ENCODE measurements at regions not wholly inside any gene's neighbourhood (a gene's known extent, or its start where the extent isn't known, plus 50 kb on each side); places are given as distances from the start of the nearest gene placed in this dataset.

- DNase-seq (ENCODE audit: low read depth), result no peak
Observed at GRCh38 chr10:90328896-90329295, 528.9 kb downstream of the HTR7 start.

- DNase-seq (ENCODE audit: low read depth), result no peak
Observed at GRCh38 chr10:90337316-90337715, 520.5 kb downstream of the HTR7 start.

DNA sequence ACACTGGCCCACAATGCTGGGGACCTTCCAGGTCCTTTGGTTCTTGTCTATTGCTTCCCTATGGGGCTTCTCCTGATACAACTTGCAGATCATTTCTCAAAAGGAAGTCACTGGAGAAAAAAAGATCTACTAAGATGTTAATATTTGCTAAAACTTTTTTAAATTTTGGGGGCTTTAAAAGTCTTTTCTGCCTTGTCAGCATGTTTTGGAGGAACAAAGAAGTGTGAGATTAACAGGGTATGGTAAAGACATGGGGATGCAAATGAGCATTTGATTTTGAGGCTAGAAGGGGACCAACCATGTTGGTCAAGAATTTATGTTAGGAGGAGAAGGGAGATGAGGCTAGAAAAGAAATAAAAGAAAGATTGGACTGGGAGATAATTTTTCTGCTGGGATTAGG lies 515.4 kb downstream of the HTR7 start:
- no peak for DNase-seq (ENCODE audit: low read depth)

GRCh38 chr10:90344226-90344625 lies 513.6 kb downstream of the HTR7 start:
- DNase-seq (ENCODE audit: low read depth), result no peak

GRCh38 chr10:90347239-90347638 lies 510.6 kb downstream of the HTR7 start:
- no peak for DNase-seq (ENCODE audit: low read depth)

DNA sequence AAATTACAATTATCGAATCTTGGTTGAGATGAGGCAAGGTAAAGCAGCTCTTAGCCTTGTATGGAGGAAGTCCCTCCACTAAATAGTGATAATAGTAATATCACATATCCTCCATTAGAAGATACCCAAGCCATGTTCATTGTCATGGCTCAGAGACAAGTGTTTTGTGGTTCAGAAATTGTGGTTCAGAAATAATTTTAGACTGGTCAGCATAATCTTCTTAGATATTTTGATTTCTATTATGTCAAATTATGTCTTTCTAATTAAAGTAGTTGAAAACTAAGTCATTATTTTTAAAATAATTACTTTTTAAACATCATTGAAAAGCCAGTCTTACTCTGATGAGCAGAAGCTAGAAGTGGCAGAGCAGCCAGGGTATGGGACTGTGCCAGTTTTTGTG lies 507.7 kb downstream of the HTR7 start:
- no peak for DNase-seq (ENCODE audit: low read depth)

DNA sequence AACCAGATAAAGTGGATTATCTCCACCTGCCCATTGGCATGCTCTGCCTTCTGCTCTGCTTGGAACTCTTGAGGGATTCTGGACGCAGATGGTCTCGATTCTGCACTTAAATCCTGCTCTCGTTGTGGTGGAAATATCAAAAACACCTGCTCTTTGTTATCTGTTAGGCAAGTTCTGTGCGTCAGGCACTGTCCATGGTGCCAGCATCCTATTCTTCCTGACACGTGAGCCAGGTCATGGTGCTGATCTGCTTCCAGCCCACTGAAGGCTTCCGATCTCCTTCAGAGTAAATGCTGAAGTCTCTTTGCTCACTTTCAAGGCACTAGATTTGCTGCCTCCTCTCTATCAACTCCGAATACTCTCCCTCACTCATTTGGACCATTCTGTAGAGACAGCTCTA lies 505.6 kb downstream of the HTR7 start:
- DNase-seq (ENCODE audit: low read depth), result no peak

GRCh38 chr10:90354914-90355313 lies 502.9 kb downstream of the HTR7 start:
- no peak for DNase-seq (ENCODE audit: low read depth)

GRCh38 chr10:90363799-90364483 lies 493.9 kb downstream of the HTR7 start:
- no peak for DNase-seq (ENCODE audit: low read depth)

DNA sequence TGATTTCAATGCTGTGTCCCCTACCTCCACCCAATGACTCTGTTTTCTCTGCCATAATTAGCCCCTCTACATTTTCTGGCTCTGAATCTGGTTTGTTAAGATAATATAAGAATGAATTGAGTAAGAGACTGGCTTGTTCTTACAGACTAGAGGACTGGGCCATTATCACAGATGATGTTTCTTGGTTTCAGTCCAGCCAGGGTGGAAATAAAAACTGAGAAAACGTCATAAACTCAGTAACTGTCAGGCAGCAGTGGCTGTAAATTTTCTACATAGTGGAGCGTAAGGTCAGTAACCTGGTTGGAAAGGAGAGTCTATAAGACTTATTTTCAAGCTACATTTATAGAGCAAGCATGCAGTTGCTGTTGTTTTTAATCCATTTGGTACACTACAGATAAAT lies 485.4 kb downstream of the HTR7 start:
- no peak for DNase-seq (ENCODE audit: low read depth)

- no peak for DNase-seq (ENCODE audit: low read depth)
Observed at GRCh38 chr10:90373911-90374310, 483.9 kb downstream of the HTR7 start.

- DNase-seq (ENCODE audit: low read depth), result no peak
Observed at GRCh38 chr10:90378524-90379076, 479.2 kb downstream of the HTR7 start.

DNA sequence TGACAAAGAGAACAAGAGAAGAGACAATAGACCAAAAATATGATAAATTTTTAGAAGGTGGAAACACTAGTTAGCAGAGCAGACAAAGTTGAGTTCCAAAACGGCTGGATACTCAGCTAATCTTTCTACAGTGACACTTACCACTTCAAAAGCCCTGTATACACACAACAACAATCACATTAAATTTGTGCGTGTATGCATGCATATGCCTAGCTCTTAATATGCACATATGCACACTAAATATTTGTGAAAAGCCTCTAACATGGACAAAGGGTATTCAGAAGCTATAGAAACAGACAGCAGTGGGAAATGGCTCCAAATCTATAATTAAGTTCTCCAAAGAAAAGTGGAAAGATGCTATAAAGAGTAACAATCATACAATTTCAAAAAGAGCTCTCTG lies 476.4 kb downstream of the HTR7 start:
- DNase-seq (ENCODE audit: low read depth), result no peak

DNA sequence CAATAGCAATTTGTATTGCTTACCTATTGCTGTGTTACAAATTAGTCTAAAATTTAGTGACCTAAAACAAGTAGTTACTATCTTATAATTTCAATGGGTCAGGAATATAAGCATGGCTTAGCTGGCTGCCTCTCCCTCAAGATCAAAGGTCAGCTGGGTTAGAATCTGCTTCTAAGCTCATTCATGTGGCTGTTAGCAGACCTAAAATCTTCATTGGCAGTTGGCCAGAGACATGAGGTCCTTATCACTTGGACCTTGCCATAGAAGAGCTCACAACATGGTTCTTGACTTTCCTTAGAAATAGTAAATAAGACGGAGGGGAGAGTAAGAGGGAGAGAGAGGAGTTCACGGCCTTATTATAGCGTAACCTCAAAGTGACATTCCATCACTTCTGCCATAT lies 468.0 kb downstream of the HTR7 start:
- no peak for DNase-seq (ENCODE audit: low read depth)

DNA sequence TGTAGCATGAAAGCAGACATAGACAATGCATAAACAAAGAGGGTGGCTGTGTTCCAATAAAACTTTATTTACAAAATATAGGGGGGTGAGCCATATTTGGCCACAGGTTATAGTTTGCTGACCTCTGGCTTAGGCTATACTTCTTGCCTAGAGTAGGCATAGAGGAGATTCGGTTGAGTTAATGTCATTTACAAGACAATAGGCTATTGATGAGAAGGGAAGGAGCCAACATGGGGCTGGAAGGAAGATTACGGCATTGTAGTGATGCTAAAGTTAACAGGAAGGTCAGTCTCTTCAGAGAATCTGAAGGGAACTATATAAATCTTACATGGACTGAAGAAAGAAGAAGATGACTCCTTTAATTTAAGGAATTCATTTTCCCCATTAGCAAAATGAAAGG lies 463.5 kb downstream of the HTR7 start:
- DNase-seq (ENCODE audit: low read depth), result no peak

DNA sequence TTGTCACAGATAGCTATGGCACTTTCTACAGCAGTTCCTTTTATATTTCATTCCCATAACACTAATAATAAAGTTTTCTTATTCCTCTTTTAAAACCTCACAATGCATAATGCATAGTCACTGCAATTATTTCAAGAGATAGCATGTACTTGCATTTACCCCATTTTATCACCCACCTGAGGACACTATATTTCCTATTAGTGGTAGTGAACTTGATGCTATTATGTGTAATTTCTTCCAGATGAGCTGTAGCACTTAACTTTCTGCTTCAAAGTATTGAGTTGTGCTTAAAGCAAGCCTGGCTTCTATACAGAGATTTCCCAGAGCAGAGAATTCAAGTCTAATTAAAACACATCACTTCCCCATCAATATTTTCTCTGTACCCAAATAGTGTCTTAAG lies 461.1 kb downstream of the HTR7 start:
- DNase-seq (ENCODE audit: low read depth), result no peak

- DNase-seq (ENCODE audit: low read depth), result no peak
Observed at GRCh38 chr10:90398566-90398965, 459.3 kb downstream of the HTR7 start.

DNA sequence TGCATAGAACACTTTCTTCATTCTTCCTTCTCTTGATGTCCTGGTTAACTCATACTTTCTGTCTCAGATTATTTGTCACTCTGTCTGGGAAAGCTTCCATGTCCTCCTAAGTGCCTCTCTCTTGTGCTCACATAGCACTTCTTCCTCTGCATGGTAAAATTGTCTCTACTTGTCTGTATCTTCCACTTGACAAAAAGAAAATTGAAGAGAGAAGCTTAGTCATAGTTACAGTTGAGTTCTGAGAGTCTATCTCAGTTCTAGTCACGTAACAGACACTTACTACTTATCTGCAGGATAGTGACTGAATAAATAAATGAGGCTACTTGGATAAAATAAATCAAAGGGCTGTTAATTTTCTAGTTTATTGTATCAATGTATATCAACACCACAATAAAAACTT lies 458.1 kb downstream of the HTR7 start:
- DNase-seq (ENCODE audit: low read depth), result no peak

GRCh38 chr10:90403211-90404000 lies 454.4 kb downstream of the HTR7 start:
- DNase-seq (ENCODE audit: low read depth), result no peak

GRCh38 chr10:90407131-90407530 lies 450.7 kb downstream of the HTR7 start:
- no peak for DNase-seq (ENCODE audit: low read depth)

- no peak for DNase-seq (ENCODE audit: low read depth)
Observed at GRCh38 chr10:90407851-90408250, 450.0 kb downstream of the HTR7 start.

DNA sequence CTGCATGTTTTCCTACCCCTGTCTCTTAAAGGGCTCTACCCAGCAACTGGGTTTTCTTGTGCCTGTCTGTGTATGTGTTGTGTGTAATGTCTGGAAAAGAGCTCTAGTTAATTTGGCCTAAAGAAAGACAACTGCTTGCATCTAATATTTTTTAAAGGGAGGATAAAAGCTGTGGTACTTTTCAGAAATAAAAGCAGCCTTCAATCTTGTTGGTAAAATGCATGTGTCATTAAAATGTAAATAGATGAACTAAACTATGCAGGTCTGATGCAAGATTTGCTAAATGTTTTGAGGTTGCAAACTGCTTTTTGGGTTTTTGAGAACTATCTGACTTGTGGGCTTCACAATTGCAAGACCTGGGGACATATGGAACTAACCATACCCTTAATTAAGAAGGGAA lies 445.3 kb downstream of the HTR7 start:
- DNase-seq (ENCODE audit: low read depth), result no peak

GRCh38 chr10:90413196-90413595 lies 444.6 kb downstream of the HTR7 start:
- no peak for DNase-seq (ENCODE audit: low read depth)

DNA sequence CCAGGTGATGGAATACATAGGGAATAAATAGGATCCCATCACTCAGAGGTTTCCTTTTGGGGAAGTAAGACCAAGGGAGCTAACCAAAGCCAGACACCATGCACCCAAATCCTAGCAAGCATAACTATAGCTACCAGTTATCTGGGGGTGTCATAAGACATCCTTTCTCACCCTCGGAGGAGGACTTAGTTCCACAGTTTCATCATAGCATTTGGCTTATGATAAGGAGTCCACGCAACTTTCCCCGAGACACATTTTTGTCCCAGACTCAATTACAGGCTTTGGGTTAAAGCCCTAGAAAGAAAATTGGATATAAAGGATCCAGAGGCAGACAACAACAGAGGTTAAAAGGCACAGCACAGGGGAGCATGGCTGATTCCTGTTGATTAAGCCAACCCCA lies 442.9 kb downstream of the HTR7 start:
- no peak for DNase-seq (ENCODE audit: low read depth)

Data from activated T-cell treated with anti-CD3 and anti-CD28 coated beads for 24 hours (primary cell).